ENCODE measurements at regions not wholly inside any gene's neighbourhood (a gene's known extent, or its start where the extent isn't known, plus 50 kb on each side); places are given as distances from the start of the nearest gene placed in this dataset.

- no peak overlapping the region for H3K4me3 ChIP-seq (ENCODE audit: low read length)
- WGBS (ENCODE audit: insufficient coverage) = 90% methylated on average over 4 of the region's 4 CpGs
- DNase-seq = no peak
- H3K36me3 ChIP-seq (ENCODE audit: control insufficient read depth, insufficient read depth, low read length) = no peaks in the 10 kb centered on the region
- H3K9me3 ChIP-seq (replicated peaks; ENCODE audit: control insufficient read depth, low read depth, low read length) = peaks cover 10% of the 10 kb centered on the region
- no peaks in the 10 kb centered on the region for H3K27me3 ChIP-seq (ENCODE audit: control insufficient read depth, insufficient read depth, low read length)
- no peaks in the 10 kb centered on the region for H3K4me1 ChIP-seq (ENCODE audit: control insufficient read depth, insufficient read depth, low read length)
- H3K27ac ChIP-seq (ENCODE audit: low read length) = no peak overlapping the region
Observed at GRCh38 chr5:75002271-75002670, 50.1 kb downstream of the GCNT4 start.

GRCh38 chr5:74995926-74996325 is 56.4 kb downstream of the GCNT4 start:
- no peak for DNase-seq
- Histone ChIP-seq H3K4me1 (ENCODE audit: control insufficient read depth, insufficient read depth, low read length) (no peaks in the 10 kb centered on the region), H3K27ac (ENCODE audit: low read length) (no peak overlapping the region), H3K9me3 (replicated peaks; ENCODE audit: control insufficient read depth, low read depth, low read length) (no peaks in the 10 kb centered on the region), H3K36me3 (ENCODE audit: control insufficient read depth, insufficient read depth, low read length) (no peaks in the 10 kb centered on the region), H3K27me3 (ENCODE audit: control insufficient read depth, insufficient read depth, low read length) (no peaks in the 10 kb centered on the region), H3K4me3 (ENCODE audit: low read length) (no peak overlapping the region)
- no CpG with 5 or more reads among the region's 1 CpG for WGBS (ENCODE audit: insufficient coverage)

GRCh38 chr5:74994826-74995225 is 57.5 kb downstream of the GCNT4 start:
- no peak overlapping the region for H3K4me3 ChIP-seq (ENCODE audit: low read length)
- H3K27ac ChIP-seq (ENCODE audit: low read length) = no peak overlapping the region
- no peaks in the 10 kb centered on the region for H3K9me3 ChIP-seq (replicated peaks; ENCODE audit: control insufficient read depth, low read depth, low read length)
- no peak for DNase-seq
- no peaks in the 10 kb centered on the region for H3K36me3 ChIP-seq (ENCODE audit: control insufficient read depth, insufficient read depth, low read length)
- H3K27me3 ChIP-seq (ENCODE audit: control insufficient read depth, insufficient read depth, low read length) = no peaks in the 10 kb centered on the region
- H3K4me1 ChIP-seq (ENCODE audit: control insufficient read depth, insufficient read depth, low read length) = no peaks in the 10 kb centered on the region
- 57% methylated on average over 2 of the region's 2 CpGs for WGBS (ENCODE audit: insufficient coverage)

DNA sequence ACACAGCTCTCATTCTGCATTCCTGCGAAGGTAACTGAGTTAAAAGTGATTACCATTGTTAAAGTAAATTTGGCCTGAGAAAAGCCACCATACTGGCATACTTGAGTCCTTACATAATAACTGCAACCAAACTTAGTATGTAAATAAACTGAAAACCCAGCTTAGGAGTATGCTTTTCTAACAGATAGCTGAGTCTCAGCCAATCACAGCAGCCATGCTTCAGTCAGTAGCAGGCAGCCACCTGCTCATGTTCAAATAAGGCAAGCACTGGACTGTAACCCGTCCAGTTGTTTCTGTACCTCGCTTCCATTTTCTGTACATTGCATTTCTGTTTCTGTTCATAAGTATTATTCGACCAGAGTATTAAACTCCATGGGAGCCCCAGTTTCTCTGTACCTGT is 58.6 kb downstream of the GCNT4 start:
- H3K27me3 ChIP-seq (ENCODE audit: control insufficient read depth, insufficient read depth, low read length) = no peaks in the 10 kb centered on the region
- H3K4me3 ChIP-seq (ENCODE audit: low read length) = no peak overlapping the region
- no peak for DNase-seq
- no peaks in the 10 kb centered on the region for H3K36me3 ChIP-seq (ENCODE audit: control insufficient read depth, insufficient read depth, low read length)
- no peaks in the 10 kb centered on the region for H3K9me3 ChIP-seq (replicated peaks; ENCODE audit: control insufficient read depth, low read depth, low read length)
- H3K27ac ChIP-seq (ENCODE audit: low read length) = no peak overlapping the region
- no peaks in the 10 kb centered on the region for H3K4me1 ChIP-seq (ENCODE audit: control insufficient read depth, insufficient read depth, low read length)
- no CpG with 5 or more reads among the region's 4 CpGs for WGBS (ENCODE audit: insufficient coverage)

DNA sequence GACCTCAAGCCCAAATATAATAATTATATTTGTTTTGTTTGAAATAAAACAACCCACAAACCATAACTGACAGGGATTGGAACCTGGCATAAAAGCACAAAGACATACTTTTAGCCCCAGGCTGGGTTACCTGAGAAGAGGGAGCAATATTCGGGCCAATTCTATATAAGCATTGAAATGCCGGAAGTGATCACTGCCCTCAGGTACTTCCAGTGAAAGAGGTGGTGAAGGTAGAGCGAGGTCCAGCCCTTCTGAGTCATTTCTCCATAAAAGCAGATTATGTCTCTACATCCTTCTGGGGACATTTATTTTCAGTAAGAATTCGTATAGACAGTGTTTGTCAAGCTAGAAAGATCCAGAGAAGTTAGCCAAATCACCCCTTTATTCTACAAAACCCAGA is 59.6 kb downstream of the GCNT4 start:
- Histone ChIP-seq H3K36me3 (ENCODE audit: control insufficient read depth, insufficient read depth, low read length) (no peaks in the 10 kb centered on the region), H3K4me3 (ENCODE audit: low read length) (no peak overlapping the region), H3K9me3 (replicated peaks; ENCODE audit: control insufficient read depth, low read depth, low read length) (no peaks in the 10 kb centered on the region), H3K27ac (ENCODE audit: low read length) (no peak overlapping the region), H3K4me1 (ENCODE audit: control insufficient read depth, insufficient read depth, low read length) (no peaks in the 10 kb centered on the region), H3K27me3 (ENCODE audit: control insufficient read depth, insufficient read depth, low read length) (no peaks in the 10 kb centered on the region)
- DNase-seq = no peak
- WGBS (ENCODE audit: insufficient coverage) = no CpG with 5 or more reads among the region's 4 CpGs

- no peaks in the 10 kb centered on the region for H3K27me3 ChIP-seq (ENCODE audit: control insufficient read depth, insufficient read depth, low read length)
- no peak for DNase-seq
- H3K27ac ChIP-seq (ENCODE audit: low read length) = no peak overlapping the region
- no peak overlapping the region for H3K4me3 ChIP-seq (ENCODE audit: low read length)
- no peaks in the 10 kb centered on the region for H3K4me1 ChIP-seq (ENCODE audit: control insufficient read depth, insufficient read depth, low read length)
- no peaks in the 10 kb centered on the region for H3K36me3 ChIP-seq (ENCODE audit: control insufficient read depth, insufficient read depth, low read length)
- no CpG with 5 or more reads among the region's 2 CpGs for WGBS (ENCODE audit: insufficient coverage)
- no peaks in the 10 kb centered on the region for H3K9me3 ChIP-seq (replicated peaks; ENCODE audit: control insufficient read depth, low read depth, low read length)
Observed at GRCh38 chr5:74991522-74991921, 60.8 kb downstream of the GCNT4 start.

DNA sequence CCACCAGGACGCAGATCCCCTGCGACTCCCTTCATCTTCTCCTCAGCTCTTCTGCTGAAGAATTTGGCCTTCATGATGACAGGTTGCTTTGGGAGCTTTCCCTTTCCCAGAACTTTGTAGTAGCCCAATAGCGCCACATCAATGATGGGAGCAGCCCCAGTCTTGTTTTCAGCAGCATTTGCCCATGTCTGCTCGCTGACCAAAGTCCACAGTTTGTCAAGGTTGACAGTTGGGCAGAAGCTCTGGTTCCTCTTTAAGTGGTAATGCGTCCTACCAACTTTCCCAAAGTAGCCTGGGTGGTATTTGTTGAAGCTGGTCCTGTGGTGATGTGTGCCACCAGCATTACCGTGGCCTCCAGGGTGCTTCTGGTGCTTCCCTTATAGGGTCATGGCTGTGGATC is 62.2 kb downstream of the GCNT4 start:
- Histone ChIP-seq H3K36me3 (ENCODE audit: control insufficient read depth, insufficient read depth, low read length) (no peaks in the 10 kb centered on the region), H3K9me3 (replicated peaks; ENCODE audit: control insufficient read depth, low read depth, low read length) (no peaks in the 10 kb centered on the region), H3K27ac (ENCODE audit: low read length) (no peak overlapping the region), H3K4me3 (ENCODE audit: low read length) (no peak overlapping the region), H3K4me1 (ENCODE audit: control insufficient read depth, insufficient read depth, low read length) (no peaks in the 10 kb centered on the region), H3K27me3 (ENCODE audit: control insufficient read depth, insufficient read depth, low read length) (no peaks in the 10 kb centered on the region)
- no peak for DNase-seq
- 76% methylated on average over 4 of the region's 6 CpGs for WGBS (ENCODE audit: insufficient coverage)

DNA sequence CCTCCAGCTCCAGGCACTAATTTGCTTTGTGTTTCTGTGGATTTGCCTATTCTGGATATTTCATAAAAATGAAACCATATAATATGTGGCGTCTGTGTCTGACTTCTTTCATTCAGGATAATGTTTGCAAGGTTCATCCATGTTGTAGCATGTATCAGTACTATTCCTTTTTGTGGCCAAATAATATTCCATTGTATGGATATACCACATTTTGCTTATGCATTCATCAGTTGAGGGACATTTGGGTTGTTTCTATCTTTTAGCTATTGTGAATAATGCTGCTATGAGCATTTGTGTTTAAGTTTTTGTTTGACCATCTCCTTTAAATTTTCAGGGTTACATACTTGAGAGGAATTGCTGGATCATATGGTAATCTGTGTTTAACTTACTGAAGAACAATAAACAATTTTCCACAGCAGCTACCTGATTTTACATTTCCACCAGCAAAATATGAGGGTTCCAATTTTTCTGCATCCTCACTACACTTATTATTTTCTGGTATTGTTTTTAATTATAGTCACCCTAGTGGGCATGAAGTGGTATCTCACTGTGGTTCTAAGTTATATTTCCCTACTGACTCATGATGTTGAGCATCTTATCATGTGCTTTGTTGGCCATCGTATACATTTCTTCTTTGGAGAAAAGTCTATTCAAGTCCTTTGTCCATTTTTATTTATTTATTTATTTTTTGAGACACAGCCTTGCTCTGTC is 63.9 kb downstream of the GCNT4 start:
- no peaks in the 10 kb centered on the region for H3K27me3 ChIP-seq (ENCODE audit: control insufficient read depth, insufficient read depth, low read length)
- no peaks in the 10 kb centered on the region for H3K36me3 ChIP-seq (ENCODE audit: control insufficient read depth, insufficient read depth, low read length)
- DNase-seq = no peak
- no CpG with 5 or more reads among the region's 2 CpGs for WGBS (ENCODE audit: insufficient coverage)
- H3K27ac ChIP-seq (ENCODE audit: low read length) = no peak overlapping the region
- no peaks in the 10 kb centered on the region for H3K9me3 ChIP-seq (replicated peaks; ENCODE audit: control insufficient read depth, low read depth, low read length)
- H3K4me3 ChIP-seq (ENCODE audit: low read length) = no peak overlapping the region
- no peaks in the 10 kb centered on the region for H3K4me1 ChIP-seq (ENCODE audit: control insufficient read depth, insufficient read depth, low read length)

GRCh38 chr5:74978345-74978744 is 74.0 kb downstream of the GCNT4 start:
- no peaks in the 10 kb centered on the region for H3K36me3 ChIP-seq (ENCODE audit: control insufficient read depth, insufficient read depth, low read length)
- no peaks in the 10 kb centered on the region for H3K27me3 ChIP-seq (ENCODE audit: control insufficient read depth, insufficient read depth, low read length)
- no CpG with 5 or more reads among the region's 1 CpG for WGBS (ENCODE audit: insufficient coverage)
- H3K27ac ChIP-seq (ENCODE audit: low read length) = no peak overlapping the region
- H3K4me1 ChIP-seq (ENCODE audit: control insufficient read depth, insufficient read depth, low read length) = no peaks in the 10 kb centered on the region
- no peaks in the 10 kb centered on the region for H3K9me3 ChIP-seq (replicated peaks; ENCODE audit: control insufficient read depth, low read depth, low read length)
- no peak for DNase-seq
- no peak overlapping the region for H3K4me3 ChIP-seq (ENCODE audit: low read length)

GRCh38 chr5:74977471-74977870 is 74.9 kb downstream of the GCNT4 start:
- no peak for DNase-seq
- Histone ChIP-seq H3K27me3 (ENCODE audit: control insufficient read depth, insufficient read depth, low read length) (no peaks in the 10 kb centered on the region), H3K9me3 (replicated peaks; ENCODE audit: control insufficient read depth, low read depth, low read length) (no peaks in the 10 kb centered on the region), H3K4me1 (ENCODE audit: control insufficient read depth, insufficient read depth, low read length) (no peaks in the 10 kb centered on the region), H3K27ac (ENCODE audit: low read length) (no peak overlapping the region), H3K36me3 (ENCODE audit: control insufficient read depth, insufficient read depth, low read length) (no peaks in the 10 kb centered on the region), H3K4me3 (ENCODE audit: low read length) (no peak overlapping the region)
- WGBS (ENCODE audit: insufficient coverage) = 82% methylated on average over 6 of the region's 6 CpGs

GRCh38 chr5:74976651-74977050 is 75.7 kb downstream of the GCNT4 start:
- Histone ChIP-seq H3K9me3 (replicated peaks; ENCODE audit: control insufficient read depth, low read depth, low read length) (no peaks in the 10 kb centered on the region), H3K4me3 (ENCODE audit: low read length) (no peak overlapping the region), H3K27ac (ENCODE audit: low read length) (no peak overlapping the region), H3K4me1 (ENCODE audit: control insufficient read depth, insufficient read depth, low read length) (no peaks in the 10 kb centered on the region), H3K27me3 (ENCODE audit: control insufficient read depth, insufficient read depth, low read length) (no peaks in the 10 kb centered on the region), H3K36me3 (ENCODE audit: control insufficient read depth, insufficient read depth, low read length) (no peaks in the 10 kb centered on the region)
- WGBS (ENCODE audit: insufficient coverage) = no CpG with 5 or more reads among the region's 3 CpGs
- no peak for DNase-seq
